HEK293T (cell line): ENCODE measurements at regions not wholly inside any gene's neighbourhood (a gene's known extent, or its start where the extent isn't known, plus 50 kb on each side); places are given as distances from the start of the nearest gene placed in this dataset.

Experiments
- ARNT ChIP-seq: fragments of 450-650 bp; IDR thresholded peaks from 2 replicates; pipeline ENCODE4 v1.6.1; 2017; ENCODE audit warnings: mild to moderate bottlenecking
- BHLHE40 ChIP-seq: fragments of 450-650 bp; IDR thresholded peaks from 2 replicates; pipeline ENCODE4 v1.6.1; 2016; ENCODE audit warnings: mild to moderate bottlenecking, moderate library complexity, borderline replicate concordance
- CTBP1 ChIP-seq: fragments of 450-650 bp; IDR thresholded peaks from 2 replicates; pipeline ENCODE4 v1.6.1; 2016; ENCODE audit warnings: borderline replicate concordance
- ELF4 ChIP-seq: fragments of 450-650 bp; IDR thresholded peaks from 2 replicates; pipeline ENCODE4 v1.6.1; 2017; ENCODE audit warnings: antibody characterized with exemption
- FOXA1 ChIP-seq: fragments of 450-650 bp; IDR thresholded peaks from 2 replicates; pipeline ENCODE4 v1.6.1; 2016; ENCODE audit warnings: mild to moderate bottlenecking
- FOXK2 ChIP-seq: fragments of 450-650 bp; IDR thresholded peaks from 2 replicates; pipeline ENCODE4 v1.6.1; 2016; ENCODE audit warnings: mild to moderate bottlenecking
- FOXM1 ChIP-seq: fragments of 450-650 bp; IDR thresholded peaks from 2 replicates; pipeline ENCODE4 v1.6.1; 2017; ENCODE audit warnings: mild to moderate bottlenecking, borderline replicate concordance
- HDGF ChIP-seq: fragments of 450-650 bp; IDR thresholded peaks from 2 replicates; pipeline ENCODE4 v1.6.1; 2017; ENCODE audit warnings: antibody characterized with exemption, borderline replicate concordance
- L3MBTL2 ChIP-seq: fragments of 450-650 bp; conservative IDR thresholded peaks from 2 replicates; pipeline ENCODE4 v1.6.1; 2016; ENCODE audit warnings: mild to moderate bottlenecking
- SP1 ChIP-seq: fragments of 450-650 bp; IDR thresholded peaks from 2 replicates; pipeline ENCODE4 v1.6.1; 2017
- SUZ12 ChIP-seq: fragments of 450-650 bp; IDR thresholded peaks from 2 replicates; pipeline ENCODE4 v1.6.1; 2016; ENCODE audit warnings: mild to moderate bottlenecking
- TARDBP ChIP-seq: fragments of 450-650 bp; IDR thresholded peaks from 2 replicates; pipeline ENCODE4 v1.6.1; 2016
- ZNF384 ChIP-seq: fragments of 450-650 bp; IDR thresholded peaks from 2 replicates; pipeline ENCODE4 v1.6.1; 2016

DNA sequence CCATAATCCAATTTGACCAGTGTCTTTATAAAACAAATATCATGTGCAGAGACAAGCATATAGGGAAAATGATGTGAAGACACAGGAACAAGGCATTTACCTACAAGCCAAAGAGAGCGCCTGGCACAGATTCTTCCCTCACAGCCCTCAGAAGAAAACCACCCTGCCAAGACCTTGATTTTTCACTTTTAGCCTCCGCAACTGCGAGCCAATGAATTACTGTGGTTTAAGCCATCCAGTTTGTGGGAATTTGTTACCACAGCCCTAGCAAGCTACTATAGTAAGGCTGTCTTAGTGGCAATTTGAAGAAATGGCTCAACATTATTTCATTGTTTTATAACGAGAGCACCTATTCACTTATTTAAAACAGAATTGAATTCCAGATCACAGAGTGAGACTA, 85.7 kb upstream of the CCDC190 start:
- no peak for TF ChIP-seq FOXM1
- TF ChIP-seq ELF4, result no peak
- no peak for TF ChIP-seq BHLHE40
- no peak for TF ChIP-seq SUZ12
- TF ChIP-seq SP1, result no peak
- TF ChIP-seq ARNT, result no peak
- no peak for TF ChIP-seq FOXA1
- no peak for TF ChIP-seq TARDBP
- TF ChIP-seq FOXK2, result no peak
- no peak for TF ChIP-seq ZNF384
- no peak for TF ChIP-seq CTBP1
- no peak for TF ChIP-seq HDGF
- no peak for TF ChIP-seq L3MBTL2
